GM12874 (cell line): ENCODE measurements at regions not wholly inside any gene's neighbourhood (a gene's known extent, or its start where the extent isn't known, plus 50 kb on each side); places are given as distances from the start of the nearest gene placed in this dataset.

Experiments
- CTCF ChIP-seq: IDR thresholded peaks from 2 replicates; pipeline ENCODE4 v1.5.1; 2011; ENCODE audit warnings: low read depth, mild to moderate bottlenecking, control low read depth, low read length, moderate library complexity; ENCODE audit not compliant: insufficient read depth

- no peak for TF ChIP-seq CTCF
Measured at GRCh38 chr1:194318790-194319280, 1132.4 kb upstream of the B3GALT2 start.

GRCh38 chr1:194309697-194310096 lies 1123.3 kb upstream of the B3GALT2 start:
- no peak for TF ChIP-seq CTCF

GRCh38 chr1:194309269-194309668 lies 1122.9 kb upstream of the B3GALT2 start:
- no peak for TF ChIP-seq CTCF

GRCh38 chr1:194300776-194301175 lies 1114.4 kb upstream of the B3GALT2 start:
- no peak for TF ChIP-seq CTCF

- TF ChIP-seq CTCF, result no peak
Measured at GRCh38 chr1:194300340-194300739, 1113.9 kb upstream of the B3GALT2 start.

GRCh38 chr1:194298007-194298598 lies 1111.7 kb upstream of the B3GALT2 start:
- no peak for TF ChIP-seq CTCF

- no peak for TF ChIP-seq CTCF
Measured at GRCh38 chr1:194297094-194297493, 1110.7 kb upstream of the B3GALT2 start.
